Activated CD8-positive, alpha-beta T cell treated with anti-CD3 and anti-CD28 coated beads for 36 hours (primary cell): ENCODE measurements at regions not wholly inside any gene's neighbourhood (a gene's known extent, or its start where the extent isn't known, plus 50 kb on each side); places are given as distances from the start of the nearest gene placed in this dataset.

ENCODE experiments used
- ATAC-seq: fragments of 200-7000 bp; cut with Tn5 transposase; one replicate; pipeline ENCODE4 v1.10.0; 2021; ENCODE audit warnings: mild to moderate bottlenecking, moderate library complexity
- CTCF ChIA-PET: fragments of 350-600 bp; sonication (Branson Sonifier 250); formaldehyde crosslinking; loops from one replicate; lab custom pipeline; 2021; ENCODE audit warnings: antibody characterized with exemption; lab: Charles Lee
- POLR2A ChIA-PET: fragments of 350-600 bp; sonication (Branson Sonifier 250); formaldehyde crosslinking; loops from one replicate; lab custom pipeline; 2021; ENCODE audit warnings: antibody characterized with exemption; lab: Charles Lee
- DNase-seq: peaks from one replicate; pipeline ENCODE4 v3.0.0-alpha.2; 2020
- H3K27ac Mint-ChIP-seq: one replicate; pipeline ENCODE4 v1.8.0; 2021; ENCODE audit warnings: mild to moderate bottlenecking, mixed read lengths
- H3K27me3 Mint-ChIP-seq: one replicate; pipeline ENCODE4 v1.8.0; 2021; ENCODE audit warnings: mixed read lengths
- H3K36me3 Mint-ChIP-seq: one replicate; pipeline ENCODE4 v1.8.0; 2021; ENCODE audit warnings: low read depth, mixed read lengths
- H3K4me1 Mint-ChIP-seq: one replicate; pipeline ENCODE4 v1.8.0; 2021; ENCODE audit warnings: low read depth, mixed read lengths
- H3K4me3 Mint-ChIP-seq: one replicate; pipeline ENCODE4 v1.8.0; 2021; ENCODE audit warnings: mild to moderate bottlenecking, moderate library complexity, mixed read lengths
- H3K9me3 Mint-ChIP-seq: one replicate; pipeline ENCODE4 v1.8.0; 2021; ENCODE audit warnings: mixed read lengths
- intact Hi-C: fragments of 100-400 bp; cut with micrococcal nuclease; formaldehyde crosslinking; loops from one replicate; pipeline ENCODE4 v1.10.0; 2022
- TF ChIP-seq, protein P1 (sequence below): fragments of 200-600 bp; IDR thresholded peaks from one replicate; pipeline ENCODE4 v1.8.0; 2022; ENCODE audit warnings: antibody characterized with exemption, mild to moderate bottlenecking

DNA sequence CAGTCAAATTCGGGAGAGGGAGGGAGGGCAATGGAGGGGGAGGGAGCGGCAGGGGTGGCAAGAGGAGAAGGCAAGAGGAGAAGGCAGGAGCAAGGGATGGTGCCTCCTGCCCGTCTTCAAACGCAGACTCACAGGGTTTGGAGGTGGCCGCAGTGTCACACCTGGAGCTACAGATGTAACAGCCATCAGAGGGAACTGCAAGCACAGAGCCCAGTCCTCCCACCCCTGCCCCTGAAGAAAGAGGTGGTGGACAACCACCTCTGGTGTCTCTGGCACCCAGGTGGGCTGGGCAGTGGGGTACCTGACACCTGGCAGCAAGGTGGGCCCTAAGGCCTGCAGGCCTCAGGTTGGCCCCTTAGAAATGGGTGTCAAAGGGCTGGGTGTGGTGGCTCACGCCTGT is 67.0 kb upstream of the SDK1 start:
- no peak overlapping the region for H3K4me3 Mint-ChIP-seq
- peaks cover 3% of the 10 kb centered on the region for H3K27me3 Mint-ChIP-seq
- TF ChIP-seq, protein P1, sequence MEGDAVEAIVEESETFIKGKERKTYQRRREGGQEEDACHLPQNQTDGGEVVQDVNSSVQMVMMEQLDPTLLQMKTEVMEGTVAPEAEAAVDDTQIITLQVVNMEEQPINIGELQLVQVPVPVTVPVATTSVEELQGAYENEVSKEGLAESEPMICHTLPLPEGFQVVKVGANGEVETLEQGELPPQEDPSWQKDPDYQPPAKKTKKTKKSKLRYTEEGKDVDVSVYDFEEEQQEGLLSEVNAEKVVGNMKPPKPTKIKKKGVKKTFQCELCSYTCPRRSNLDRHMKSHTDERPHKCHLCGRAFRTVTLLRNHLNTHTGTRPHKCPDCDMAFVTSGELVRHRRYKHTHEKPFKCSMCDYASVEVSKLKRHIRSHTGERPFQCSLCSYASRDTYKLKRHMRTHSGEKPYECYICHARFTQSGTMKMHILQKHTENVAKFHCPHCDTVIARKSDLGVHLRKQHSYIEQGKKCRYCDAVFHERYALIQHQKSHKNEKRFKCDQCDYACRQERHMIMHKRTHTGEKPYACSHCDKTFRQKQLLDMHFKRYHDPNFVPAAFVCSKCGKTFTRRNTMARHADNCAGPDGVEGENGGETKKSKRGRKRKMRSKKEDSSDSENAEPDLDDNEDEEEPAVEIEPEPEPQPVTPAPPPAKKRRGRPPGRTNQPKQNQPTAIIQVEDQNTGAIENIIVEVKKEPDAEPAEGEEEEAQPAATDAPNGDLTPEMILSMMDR, result no peak
- H3K9me3 Mint-ChIP-seq, result peaks cover 26% of the 10 kb centered on the region
- no peak for ATAC-seq
- no peak for DNase-seq
- intact Hi-C loops, result no loop called here
- POLR2A ChIA-PET, result no interaction called here
- H3K4me1 Mint-ChIP-seq, result peaks cover 3% of the 10 kb centered on the region
- CTCF ChIA-PET, result no interaction called here
- peaks cover 4% of the 10 kb centered on the region for H3K36me3 Mint-ChIP-seq
- no peak overlapping the region for H3K27ac Mint-ChIP-seq

DNA sequence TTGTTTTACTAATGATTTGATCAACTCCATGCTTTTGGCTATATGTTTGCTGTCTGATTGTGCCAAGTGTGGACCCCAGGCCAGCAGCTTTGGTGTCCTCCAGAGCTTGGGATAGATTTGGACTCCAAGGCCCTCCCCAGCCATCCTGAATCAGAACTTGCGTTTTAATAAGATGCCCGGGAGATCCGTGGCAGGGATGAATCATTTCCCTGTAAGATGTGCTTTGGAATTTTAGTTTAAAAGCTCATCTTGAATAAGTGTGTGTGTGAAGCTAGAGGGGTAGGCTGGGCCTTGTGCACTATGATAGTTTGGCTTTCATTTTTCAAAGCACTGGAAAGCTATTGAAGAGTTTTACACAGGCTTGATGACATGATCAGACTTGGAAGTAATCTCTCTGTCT is 66.2 kb upstream of the SDK1 start:
- Mint-ChIP-seq H3K9me3 (peaks cover 22% of the 10 kb centered on the region), H3K4me1 (peaks cover 3% of the 10 kb centered on the region), H3K4me3 (no peak overlapping the region), H3K27me3 (peaks cover 3% of the 10 kb centered on the region), H3K27ac (no peak overlapping the region), H3K36me3 (peaks cover 4% of the 10 kb centered on the region)
- TF ChIP-seq, protein P1, result no peak
- DNase-seq (no peak), ATAC-seq (no peak)
- ChIA-PET POLR2A (no interaction called here), CTCF (no interaction called here)
- intact Hi-C loops, result no loop called here

DNA sequence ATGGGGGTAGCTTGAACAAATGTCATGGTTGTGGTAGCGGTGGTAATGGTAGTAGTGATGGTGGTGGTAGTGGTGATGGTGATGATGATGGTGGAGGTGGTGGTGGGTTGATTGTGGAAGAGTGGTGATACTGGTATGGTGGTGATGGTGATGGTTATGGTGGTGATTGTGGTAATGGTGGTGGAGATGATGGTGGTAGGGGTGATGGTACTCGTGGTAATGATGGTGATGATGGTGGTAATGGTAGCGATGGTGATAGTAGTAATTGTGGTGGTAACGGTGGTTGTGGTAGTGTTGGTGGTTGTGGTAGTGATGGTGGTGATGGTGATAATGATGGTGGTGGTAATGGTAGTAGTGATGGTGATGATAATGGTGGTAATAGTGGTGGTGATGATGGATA is 65.7 kb upstream of the SDK1 start:
- intact Hi-C loops, result no loop called here
- DNase-seq (no peak), ATAC-seq (no peak)
- POLR2A ChIA-PET, result interaction anchor here (1.0 kb wide), 1 partner anchor 65 kb away, joined by 3 read pairs; the partner anchor contains the start of gene SDK1
- peaks cover 4% of the 10 kb centered on the region for H3K36me3 Mint-ChIP-seq
- peaks cover 3% of the 10 kb centered on the region for H3K4me1 Mint-ChIP-seq
- H3K9me3 Mint-ChIP-seq, result peaks cover 22% of the 10 kb centered on the region
- H3K27ac Mint-ChIP-seq, result no peak overlapping the region
- CTCF ChIA-PET, result no interaction called here
- TF ChIP-seq, protein P1, result no peak
- no peak overlapping the region for H3K4me3 Mint-ChIP-seq
- H3K27me3 Mint-ChIP-seq, result peaks cover 3% of the 10 kb centered on the region

DNA sequence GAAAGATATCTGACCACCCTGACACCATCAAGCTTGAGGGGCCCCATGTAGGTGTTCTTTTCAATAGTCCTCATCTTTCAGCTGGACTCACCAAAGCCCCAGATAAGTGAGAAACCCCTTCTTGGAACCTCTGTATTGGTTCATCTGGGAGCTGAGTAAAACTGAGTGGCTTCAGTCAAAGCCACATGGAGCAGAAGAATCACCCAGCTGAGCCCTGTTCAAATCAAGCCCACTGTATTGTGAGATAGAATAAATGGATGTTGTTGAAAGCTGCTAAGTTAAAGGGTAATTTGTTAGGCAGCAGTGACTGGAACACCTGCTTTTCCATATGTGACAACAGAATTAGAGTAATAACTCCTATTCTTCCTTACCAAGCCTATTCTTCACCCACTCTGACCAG is 64.8 kb upstream of the SDK1 start:
- DNase-seq, result no peak
- no peak overlapping the region for H3K4me3 Mint-ChIP-seq
- CTCF ChIA-PET, result interaction anchor here (1.4 kb wide), 1 partner anchor 82 kb away, joined by 4 read pairs; no protein-coding TSS in a partner anchor

DNA sequence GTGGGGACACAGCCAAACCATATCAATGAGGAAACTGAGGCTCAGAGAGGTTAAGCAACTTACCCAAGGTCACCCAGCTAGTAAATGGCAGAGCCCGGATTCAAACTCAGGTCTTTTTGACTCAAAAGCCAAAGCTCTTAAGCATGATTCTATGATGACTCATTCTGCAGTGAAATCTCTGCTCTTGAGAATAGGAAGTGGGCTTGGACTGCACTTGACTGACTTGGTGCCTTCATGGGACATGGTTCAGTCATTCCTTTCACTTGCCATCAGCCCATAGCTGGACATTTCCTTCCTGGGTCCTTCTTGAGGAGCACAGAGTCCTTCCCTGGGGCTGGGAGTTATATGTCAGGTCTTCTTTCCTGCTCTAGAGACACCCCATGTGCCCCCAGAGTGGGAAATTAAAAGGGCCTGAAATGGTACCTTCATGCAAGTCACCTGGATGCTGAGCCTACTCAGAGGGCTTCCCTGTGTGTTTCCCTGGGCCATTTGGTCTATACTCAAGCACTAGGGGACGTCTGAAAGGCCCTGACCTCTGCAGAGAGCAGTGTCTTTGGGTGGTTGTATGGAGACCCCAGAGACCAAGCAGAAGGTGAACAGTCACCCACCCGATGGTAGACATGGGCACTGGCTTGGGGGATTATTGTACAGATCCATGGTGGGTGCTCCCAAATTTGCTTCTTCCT is 62.4 kb upstream of the SDK1 start:
- H3K4me3 Mint-ChIP-seq, result no peak overlapping the region
- POLR2A ChIA-PET, result no interaction called here
- no peaks in the 10 kb centered on the region for H3K4me1 Mint-ChIP-seq
- H3K27me3 Mint-ChIP-seq, result peaks cover 3% of the 10 kb centered on the region
- peaks cover 4% of the 10 kb centered on the region for H3K36me3 Mint-ChIP-seq
- intact Hi-C loops, result no loop called here
- CTCF ChIA-PET, result interaction anchor here (1.0 kb wide), 1 partner anchor 10 kb away, joined by 4 read pairs; no protein-coding TSS in a partner anchor
- no peak overlapping the region for H3K27ac Mint-ChIP-seq
- ATAC-seq (no peak), DNase-seq (no peak)
- peaks cover 22% of the 10 kb centered on the region for H3K9me3 Mint-ChIP-seq
- TF ChIP-seq, protein P1, result no peak

More for the DNA sequence above, 64.8 kb upstream of the SDK1 start:
- H3K27ac Mint-ChIP-seq, result no peak overlapping the region
- peaks cover 3% of the 10 kb centered on the region for H3K27me3 Mint-ChIP-seq
- intact Hi-C loops, result no loop called here
- peaks cover 3% of the 10 kb centered on the region for H3K4me1 Mint-ChIP-seq
- POLR2A ChIA-PET, result interaction anchor here (1.0 kb wide), 1 partner anchor 64 kb away, joined by 3 read pairs; the partner anchor contains the start of gene SDK1
- TF ChIP-seq, protein P1, result no peak
- peaks cover 4% of the 10 kb centered on the region for H3K36me3 Mint-ChIP-seq
- no peak for ATAC-seq
- peaks cover 22% of the 10 kb centered on the region for H3K9me3 Mint-ChIP-seq
